Right lobe of liver (tissue), 6 donors: ENCODE measurements at regions not wholly inside any gene's neighbourhood (a gene's known extent, or its start where the extent isn't known, plus 50 kb on each side); places are given as distances from the start of the nearest gene placed in this dataset.

Experiments used
- ATAC-seq, 4 donors: fragments of 200-7000 bp; cut with Tn5 transposase; one replicate each; pipeline ENCODE4 v1.9.1; 2020; ENCODE audit warnings: mild to moderate bottlenecking in 4 of 4, moderate library complexity in 4 of 4
- DNase-seq, 3 donors: peaks; one replicate each; pipeline ENCODE4 v3.0.0-alpha.2; 2020
- H3K27ac ChIP-seq, 3 donors: fragments of 200-600 bp; one replicate each; pipeline ENCODE4 v1.8.0; 2022
- H3K27me3 ChIP-seq, 2 donors: fragments of 200-600 bp; one replicate each; pipeline ENCODE4 v1.8.0; 2022
- H3K36me3 ChIP-seq, 4 donors: fragments of 200-600 bp; sonication (generic) in 1 of 4; one replicate each; pipeline versions ENCODE4 v1.5.1 to v1.8.0; 2017 to 2022; ENCODE audit warnings: control low read depth in 1 of 4
- H3K4me1 ChIP-seq, 4 donors: fragments of 200-600 bp; sonication (generic) in 1 of 4; one replicate each; pipeline versions ENCODE4 v1.5.1 to v1.8.0; 2017 to 2022; ENCODE audit warnings: control low read depth in 1 of 4
- H3K4me3 ChIP-seq, 3 donors: fragments of 200-600 bp; one replicate each; pipeline ENCODE4 v1.8.0; 2022
- H3K9me3 ChIP-seq, 4 donors: fragments of 200-600 bp; sonication (generic) in 1 of 4; one replicate each; pipeline versions ENCODE4 v1.5.1 to v1.8.0; 2017 to 2022; ENCODE audit warnings: control low read depth in 1 of 4
- CTCF ChIP-seq, 4 donors: fragments of 200-600 bp in 3 of 4; fragments of 450-650 bp in 1 of 4; IDR thresholded peaks; one replicate each; pipeline versions ENCODE4 v1.5.1 to v1.8.0; 2016 to 2022; ENCODE audit warnings: antibody characterized with exemption in 4 of 4, mild to moderate bottlenecking in 2 of 4
- POLR2A ChIP-seq: fragments of 450-650 bp; IDR thresholded peaks from one replicate; pipeline ENCODE4 v1.6.1; 2017; ENCODE audit warnings: antibody characterized with exemption, mild to moderate bottlenecking
- WGBS: methylation state at CpG from one replicate; pipeline ENCODE4 v1.1.6; 2018; ENCODE audit warnings: low coverage, low lambda C conversion rate; ENCODE audit not compliant: insufficient coverage; ENCODE audit errors: missing lambda C conversion rate; 5-methylcytosine and 5-hydroxymethylcytosine counted together
- intact Hi-C, 2 donors: fragments of 100-400 bp; cut with DNase I; formaldehyde crosslinking; loops; one replicate each; pipeline versions ENCODE4 v1.11.2 to v1.14.1; 2022
- donor health status: DM: no; HTN: yes; CAD: no.
- donor health status: DM: no; HTN: no; CAD: no.
- donor health status: DM: no; HTN: no; CAD: no.
- donor health status: DM: no; HTN: yes; CAD: no.
- donor health status: DM: no; HTN: yes; CAD: no.

- no peak for ATAC-seq
- 56% methylated on average over 1 of the region's 1 CpG for WGBS
- Histone ChIP-seq H3K27me3 (no peaks in the 10 kb centered on the region), H3K27ac (no peak overlapping the region), H3K9me3 (no peaks in the 10 kb centered on the region), H3K36me3 (no peaks in the 10 kb centered on the region), H3K4me3 (no peak overlapping the region), H3K4me1 (no peaks in the 10 kb centered on the region)
- intact Hi-C loops: no loop called here
- TF ChIP-seq CTCF (IDR thresholded peaks at IDR 0.05): no peak
- TF ChIP-seq POLR2A: no peak
- no peak for DNase-seq
Measured at GRCh38 chr15:93662162-93662885, 569.0 kb upstream of the MCTP2 start.

GRCh38 chr15:93658026-93658816 lies 569.2 kb upstream of the RGMA start:
- H3K36me3 ChIP-seq: no peaks in the 10 kb centered on the region
- no peak for TF ChIP-seq POLR2A
- TF ChIP-seq CTCF (IDR thresholded peaks at IDR 0.05): no peak
- H3K27ac ChIP-seq: no peak overlapping the region
- ATAC-seq: no peak
- no peaks in the 10 kb centered on the region for H3K27me3 ChIP-seq
- H3K4me3 ChIP-seq: no peak overlapping the region
- H3K4me1 ChIP-seq: no peaks in the 10 kb centered on the region
- WGBS: 44% methylated on average over 7 of the region's 8 CpGs
- intact Hi-C loops: no loop called here
- H3K9me3 ChIP-seq: no peaks in the 10 kb centered on the region
- DNase-seq: no peak

- Histone ChIP-seq H3K4me3 (no peak overlapping the region), H3K27ac (no peak overlapping the region), H3K36me3 (no peaks in the 10 kb centered on the region), H3K4me1 (no peaks in the 10 kb centered on the region), H3K27me3 (no peaks in the 10 kb centered on the region), H3K9me3 (no peaks in the 10 kb centered on the region)
- DNase-seq (no peak), ATAC-seq (no peak)
- TF ChIP-seq POLR2A (no peak), CTCF (IDR thresholded peaks at IDR 0.05) (no peak)
- intact Hi-C loops: no loop called here
- WGBS: 59% methylated on average over 2 of the region's 2 CpGs
Measured at GRCh38 chr15:93656041-93656440, 567.0 kb upstream of the RGMA start.

GRCh38 chr15:93649691-93650235 lies 560.8 kb upstream of the RGMA start:
- ATAC-seq (no peak), DNase-seq (no peak)
- no peaks in the 10 kb centered on the region for H3K4me1 ChIP-seq
- 61% methylated on average over 4 of the region's 6 CpGs for WGBS
- TF ChIP-seq CTCF (IDR thresholded peaks at IDR 0.05) (no peak), POLR2A (no peak)
- H3K4me3 ChIP-seq: no peak overlapping the region
- no peaks in the 10 kb centered on the region for H3K27me3 ChIP-seq
- intact Hi-C loops: no loop called here
- no peaks in the 10 kb centered on the region for H3K36me3 ChIP-seq
- H3K9me3 ChIP-seq: no peaks in the 10 kb centered on the region
- H3K27ac ChIP-seq: no peak overlapping the region
